Neuronal stem cell (in vitro differentiated cells): ENCODE measurements at regions not wholly inside any gene's neighbourhood (a gene's known extent, or its start where the extent isn't known, plus 50 kb on each side); places are given as distances from the start of the nearest gene placed in this dataset.

ENCODE experiments used
- DNase-seq: peaks from one replicate; pipeline ENCODE4 v3.0.0-alpha.2; 2013; ENCODE audit warnings: low spot score
- H2AFZ ChIP-seq: one replicate; pipeline ENCODE4 v1.6.1; 2013; ENCODE audit warnings: mild to moderate bottlenecking, low read length, inconsistent platforms
- H2AK5ac ChIP-seq: 2 replicates; pipeline ENCODE4 v1.6.1; 2013; ENCODE audit warnings: low read depth, mild to moderate bottlenecking, inconsistent platforms, low read length, moderate library complexity, mixed read lengths
- H2BK120ac ChIP-seq: 2 replicates; pipeline ENCODE4 v1.6.1; 2013; ENCODE audit warnings: low read depth, mild to moderate bottlenecking, inconsistent platforms, low read length, moderate library complexity, mixed read lengths
- H2BK12ac ChIP-seq: one replicate; pipeline ENCODE4 v1.6.1; 2013; ENCODE audit warnings: low read length, inconsistent platforms
- H2BK15ac ChIP-seq: 2 replicates; pipeline ENCODE4 v1.6.1; 2013; ENCODE audit warnings: mild to moderate bottlenecking, low read length, inconsistent platforms, mixed read lengths
- H2BK5ac ChIP-seq: one replicate; pipeline ENCODE4 v1.6.1; 2013; ENCODE audit warnings: inconsistent platforms, mild to moderate bottlenecking, low read length, moderate library complexity
- H3K14ac ChIP-seq: one replicate; pipeline ENCODE4 v1.6.1; 2013; ENCODE audit warnings: low read length, inconsistent platforms
- H3K18ac ChIP-seq: 2 replicates; pipeline ENCODE4 v1.6.1; 2013; ENCODE audit warnings: low read length, inconsistent platforms
- H3K23ac ChIP-seq: 2 replicates; pipeline ENCODE4 v1.6.1; 2013; ENCODE audit warnings: low read depth, mild to moderate bottlenecking, mixed read lengths, low read length, inconsistent platforms; ENCODE audit not compliant: poor library complexity
- H3K27ac ChIP-seq: replicated peaks from 3 replicates; pipeline ENCODE4 v1.5.1; 2013; ENCODE audit warnings: low read length, inconsistent platforms
- H3K27me3 ChIP-seq, 3 experiments: 2 replicates each; pipeline ENCODE4 v1.6.1; 2013; ENCODE audit warnings: low read length in 3 of 3, mild to moderate bottlenecking in 2 of 3, inconsistent platforms in 1 of 3, low read depth in 1 of 3, mixed read lengths in 1 of 3, moderate library complexity in 1 of 3; ENCODE audit not compliant: control insufficient read depth in 3 of 3, insufficient read depth in 3 of 3
- H3K36me3 ChIP-seq, 2 donors: replicated peaks in 1 of 2; 2 replicates each; pipeline ENCODE4 v1.6.1; 2013; ENCODE audit warnings: low read length in 2 of 2; ENCODE audit not compliant: control insufficient read depth in 2 of 2, insufficient read depth in 2 of 2
- H3K4ac ChIP-seq: 2 replicates; pipeline ENCODE4 v1.6.1; 2013; ENCODE audit warnings: inconsistent platforms, mild to moderate bottlenecking, low read length, moderate library complexity
- H3K4me1 ChIP-seq, 2 donors: 1 replicate in 1 of 2; 2 replicates in 1 of 2; pipeline ENCODE4 v1.6.1; 2013; ENCODE audit warnings: low read length in 2 of 2, low read depth in 1 of 2; ENCODE audit not compliant: control insufficient read depth in 2 of 2, insufficient read depth in 1 of 2
- H3K4me2 ChIP-seq: one replicate; pipeline ENCODE4 v1.6.1; 2013; ENCODE audit warnings: mild to moderate bottlenecking, low read length, inconsistent platforms; ENCODE audit not compliant: insufficient read depth, poor library complexity, severe bottlenecking
- H3K4me3 ChIP-seq, 2 donors: 2 replicates each; pipeline ENCODE4 v1.5.1; 2013; ENCODE audit warnings: low read length in 2 of 2, mild to moderate bottlenecking in 2 of 2, inconsistent platforms in 1 of 2, moderate library complexity in 1 of 2
- H3K79me1 ChIP-seq: one replicate; pipeline ENCODE4 v1.6.1; 2013; ENCODE audit warnings: low read depth, mild to moderate bottlenecking, inconsistent platforms, low read length, moderate library complexity
- H3K9ac ChIP-seq: one replicate; pipeline ENCODE4 v1.6.1; 2013; ENCODE audit warnings: mild to moderate bottlenecking, low read depth, low read length, inconsistent platforms; ENCODE audit not compliant: poor library complexity
- H3K9me3 ChIP-seq, 2 donors: replicated peaks in 1 of 2; 2 replicates each; pipeline versions ENCODE3 to v1.6.1; 2013; ENCODE audit warnings: low read length in 2 of 2, mild to moderate bottlenecking in 2 of 2, inconsistent platforms in 1 of 2, low read depth in 1 of 2, mixed read lengths in 1 of 2, moderate library complexity in 1 of 2; ENCODE audit not compliant: control insufficient read depth in 2 of 2, insufficient read depth in 1 of 2
- H4K8ac ChIP-seq: one replicate; pipeline ENCODE4 v1.6.1; 2013; ENCODE audit warnings: low read depth, mild to moderate bottlenecking, inconsistent platforms, low read length, moderate library complexity
- H4K91ac ChIP-seq: one replicate; pipeline ENCODE4 v1.6.1; 2013; ENCODE audit warnings: low read length, low read depth, mild to moderate bottlenecking, inconsistent platforms; ENCODE audit not compliant: poor library complexity
- WGBS, 2 donors: extraction: QIAGEN DNeasy Blood & Tissue Kit; methylation state at CpG; one replicate each; pipeline ENCODE4 v1.1.7; 2013; ENCODE audit warnings: missing lambda C conversion rate in 2 of 2, mixed read lengths in 1 of 2; ENCODE audit not compliant: insufficient read length in 2 of 2, insufficient replicate concordance in 1 of 2; ENCODE audit errors: extremely low coverage in 2 of 2; 5-methylcytosine and 5-hydroxymethylcytosine counted together

DNA sequence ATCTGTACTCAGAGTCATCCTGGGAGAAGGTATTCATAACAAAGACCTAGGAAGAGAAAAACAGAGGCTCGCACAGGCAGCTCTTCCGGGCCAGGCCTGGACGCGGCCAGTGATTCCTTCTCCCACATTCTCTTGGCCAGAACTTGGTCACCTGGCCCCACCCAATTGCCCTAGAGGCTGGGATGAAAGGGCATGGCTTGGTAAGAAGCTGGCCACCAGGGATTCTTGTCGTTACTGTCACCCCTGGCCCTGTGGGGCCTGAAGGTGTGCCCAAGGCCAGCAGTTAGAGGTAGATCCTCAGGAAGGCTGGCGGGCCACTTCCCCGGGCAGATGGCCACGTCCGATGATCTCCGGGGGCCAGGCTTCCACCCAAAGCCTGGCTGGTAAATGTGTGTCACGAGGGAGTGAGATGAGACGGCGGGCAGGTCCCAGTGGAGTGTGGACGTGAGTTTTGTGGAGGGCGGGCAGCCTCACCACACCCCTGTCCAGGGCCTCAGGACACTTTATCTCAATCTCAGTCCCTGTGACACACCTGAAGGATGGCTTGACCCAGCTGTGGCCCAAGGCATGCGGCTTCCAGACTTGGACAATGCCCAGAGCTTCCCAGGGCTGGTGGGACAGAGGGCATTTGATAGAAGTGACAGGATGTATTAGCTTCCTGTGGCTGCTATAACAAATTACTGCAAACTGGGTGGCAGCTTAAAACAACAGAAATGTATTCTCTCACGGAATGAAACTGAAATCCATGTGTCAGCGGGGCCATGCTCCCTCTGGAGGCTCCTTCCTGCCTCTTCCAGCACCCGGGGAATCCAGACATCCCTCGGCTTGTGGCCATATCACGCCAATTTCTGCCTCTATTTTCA is 66.3 kb upstream of the GSE1 start:
- H2BK120ac ChIP-seq: peak overlapping the region; percentile 90
- H3K36me3 ChIP-seq: no peaks in the 10 kb centered on the region
- no peak overlapping the region for H3K9ac ChIP-seq
- peaks cover 0 to 1% of the 10 kb centered on the region in 2 donors for H3K9me3 ChIP-seq
- H4K91ac ChIP-seq: no peak overlapping the region
- peak overlapping the region; percentile 69 for H3K18ac ChIP-seq
- H2AFZ ChIP-seq: no peak overlapping the region
- no CpG with 5 or more reads among the region's 21 CpGs for WGBS, 2 donors
- H2BK5ac ChIP-seq: no peak overlapping the region
- peak overlapping the region; percentile 74 for H2AK5ac ChIP-seq
- DNase-seq: no peak
- no peak overlapping the region for H3K4me3 ChIP-seq
- H4K8ac ChIP-seq: no peak overlapping the region
- H2BK15ac ChIP-seq: no peak overlapping the region
- H2BK12ac ChIP-seq: peak overlapping the region; percentile 79
- peak overlapping the region; percentile 52 for H3K23ac ChIP-seq
- peaks cover 5 to 23% of the 10 kb centered on the region in 2 donors for H3K4me1 ChIP-seq
- peaks cover 0 to 3% (median 0%) of the 10 kb centered on the region in 3 experiments for H3K27me3 ChIP-seq
- no peak overlapping the region for H3K4ac ChIP-seq
- H3K14ac ChIP-seq: peak overlapping the region; percentile 78
- no peaks in the 10 kb centered on the region for H3K79me1 ChIP-seq
- H3K27ac ChIP-seq: no peak overlapping the region
- H3K4me2 ChIP-seq: no peak overlapping the region

DNA sequence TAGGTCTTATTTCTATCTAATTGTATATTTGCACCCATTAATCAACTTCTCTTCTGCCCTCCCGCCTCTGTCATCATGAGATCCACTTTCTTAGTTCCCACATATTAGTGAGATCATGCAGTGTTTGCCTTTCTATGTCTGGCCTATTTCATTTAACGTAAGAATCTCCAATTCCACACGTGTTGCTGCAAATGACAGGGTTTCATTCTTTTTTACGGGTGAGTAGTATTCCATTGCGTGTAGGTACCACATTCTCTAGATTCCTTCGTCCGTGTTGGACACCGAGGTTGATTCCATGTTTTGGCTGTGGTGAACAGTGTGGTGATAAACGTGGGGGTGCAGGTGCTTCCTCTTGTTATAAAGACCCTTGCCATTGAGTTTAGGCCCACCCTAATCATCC is 64.7 kb upstream of the GSE1 start:
- H3K36me3 ChIP-seq: no peaks in the 10 kb centered on the region
- H3K27ac ChIP-seq: no peak overlapping the region
- H3K9ac ChIP-seq: no peak overlapping the region
- no peak overlapping the region for H3K23ac ChIP-seq
- no peak overlapping the region for H2BK120ac ChIP-seq
- no CpG with 5 or more reads among the region's 9 CpGs for WGBS, 2 donors
- no peaks in the 10 kb centered on the region for H3K79me1 ChIP-seq
- no peak overlapping the region for H4K91ac ChIP-seq
- no peak for DNase-seq
- H2AK5ac ChIP-seq: no peak overlapping the region
- no peak overlapping the region for H3K18ac ChIP-seq
- H2BK12ac ChIP-seq: no peak overlapping the region
- no peak overlapping the region for H2BK5ac ChIP-seq
- H3K4me2 ChIP-seq: no peak overlapping the region
- no peak overlapping the region for H2BK15ac ChIP-seq
- no peak overlapping the region for H4K8ac ChIP-seq
- no peak overlapping the region for H2AFZ ChIP-seq
- H3K4me3 ChIP-seq: no peak overlapping the region
- peaks cover 0 to 3% (median 0%) of the 10 kb centered on the region in 3 experiments for H3K27me3 ChIP-seq
- H3K14ac ChIP-seq: no peak overlapping the region
- H3K4me1 ChIP-seq: peaks cover 8 to 22% of the 10 kb centered on the region in 2 donors
- no peak overlapping the region for H3K4ac ChIP-seq
- no peaks in the 10 kb centered on the region for H3K9me3 ChIP-seq

GRCh38 chr16:85549766-85550421 is 63.2 kb upstream of the GSE1 start:
- Histone ChIP-seq H2AK5ac (no peak overlapping the region), H4K91ac (no peak overlapping the region), H3K4me1 (peaks cover 10 to 17% of the 10 kb centered on the region in 2 donors), H3K9me3 (no peaks in the 10 kb centered on the region), H4K8ac (no peak overlapping the region), H3K18ac (no peak overlapping the region), H3K4me3 (no peak overlapping the region), H3K36me3 (no peaks in the 10 kb centered on the region), H3K79me1 (no peaks in the 10 kb centered on the region), H3K4ac (no peak overlapping the region), H2BK120ac (no peak overlapping the region), H3K23ac (no peak overlapping the region), H3K27ac (no peak overlapping the region), H3K9ac (no peak overlapping the region), H2AFZ (no peak overlapping the region), H3K27me3 (peaks cover 0 to 4% (median 0%) of the 10 kb centered on the region in 3 experiments), H2BK5ac (no peak overlapping the region), H2BK12ac (no peak overlapping the region), H3K14ac (no peak overlapping the region), H2BK15ac (no peak overlapping the region), H3K4me2 (no peak overlapping the region)
- no peak for DNase-seq
- WGBS, 2 donors: no CpG with 5 or more reads among the region's 13 CpGs

GRCh38 chr16:85550422-85550864 is 62.7 kb upstream of the GSE1 start:
- Histone ChIP-seq H3K4ac (no peak overlapping the region), H3K4me1 (peaks cover 10 to 16% of the 10 kb centered on the region in 2 donors), H2BK15ac (no peak overlapping the region), H3K9me3 (no peaks in the 10 kb centered on the region), H4K91ac (no peak overlapping the region), H3K18ac (no peak overlapping the region), H3K36me3 (no peaks in the 10 kb centered on the region), H3K27ac (no peak overlapping the region), H4K8ac (no peak overlapping the region), H3K27me3 (peaks cover 0 to 6% (median 0%) of the 10 kb centered on the region in 3 experiments), H2BK12ac (no peak overlapping the region), H2AFZ (no peak overlapping the region), H2BK5ac (no peak overlapping the region), H2AK5ac (no peak overlapping the region), H3K79me1 (peaks cover 1% of the 10 kb centered on the region), H2BK120ac (no peak overlapping the region), H3K9ac (no peak overlapping the region), H3K23ac (no peak overlapping the region), H3K14ac (peak overlapping the region; percentile 11), H3K4me2 (no peak overlapping the region), H3K4me3 (no peak overlapping the region)
- no peak for DNase-seq
- no CpG with 5 or more reads among the region's 14 CpGs for WGBS, 2 donors
